Large intestine (tissue), 3 donors: ENCODE measurements at regions not wholly inside any gene's neighbourhood (a gene's known extent, or its start where the extent isn't known, plus 50 kb on each side); places are given as distances from the start of the nearest gene placed in this dataset.

Experiments used
- DNase-seq, 2 donors: peaks; one replicate each; pipeline versions ENCODE4 v3.0.0 to v3.0.0-alpha.2; 2013
- H3K27ac ChIP-seq: one replicate; pipeline ENCODE4 v1.5.1; 2013; ENCODE audit warnings: low read length
- H3K27me3 ChIP-seq: 2 replicates; pipeline ENCODE4 v1.6.1; 2013; ENCODE audit warnings: low read length; ENCODE audit not compliant: control insufficient read depth, insufficient read depth
- H3K36me3 ChIP-seq: 2 replicates; pipeline ENCODE4 v1.6.1; 2013; ENCODE audit warnings: low read length; ENCODE audit not compliant: control insufficient read depth, insufficient read depth
- H3K4me1 ChIP-seq: one replicate; pipeline ENCODE4 v1.6.1; 2013; ENCODE audit warnings: low read length; ENCODE audit not compliant: control insufficient read depth, insufficient read depth
- H3K4me3 ChIP-seq: one replicate; pipeline ENCODE4 v1.5.1; 2013; ENCODE audit warnings: low read length
- H3K9me3 ChIP-seq: one replicate; pipeline ENCODE4 v1.6.1; 2013; ENCODE audit warnings: mild to moderate bottlenecking, low read depth, low read length, moderate library complexity; ENCODE audit not compliant: control insufficient read depth
- WGBS: methylation state at CpG from one replicate; pipeline ENCODE4 v1.1.5; 2013; ENCODE audit warnings: low lambda C conversion rate; ENCODE audit not compliant: insufficient coverage; 5-methylcytosine and 5-hydroxymethylcytosine counted together

DNA sequence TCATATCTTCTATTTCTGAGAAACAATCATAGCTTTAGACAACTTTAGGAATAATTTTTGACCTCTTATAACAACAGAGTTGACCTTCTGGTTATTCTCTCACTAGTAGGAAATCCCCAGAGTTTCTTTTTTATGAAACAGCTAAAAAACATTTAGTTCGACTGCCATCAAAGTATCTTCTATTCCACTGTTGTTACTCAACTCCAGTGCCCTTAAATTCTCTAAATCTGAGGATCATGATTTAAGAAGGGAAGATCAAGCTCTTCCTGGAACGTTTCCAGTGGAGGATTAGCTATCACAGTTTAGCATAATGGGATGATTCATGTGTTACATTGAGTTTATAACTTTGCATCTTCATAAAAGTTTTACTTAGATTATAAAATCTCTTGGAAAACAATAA lies 134.9 kb upstream of the VEGFC start:
- no peaks in the 10 kb centered on the region for H3K27me3 ChIP-seq
- 60% methylated on average over 1 of the region's 2 CpGs for WGBS
- H3K9me3 ChIP-seq: no peaks in the 10 kb centered on the region
- H3K36me3 ChIP-seq: no peaks in the 10 kb centered on the region
- H3K4me1 ChIP-seq: no peaks in the 10 kb centered on the region
- no peak overlapping the region for H3K27ac ChIP-seq
- no peak for DNase-seq
- no peak overlapping the region for H3K4me3 ChIP-seq

GRCh38 chr4:176939445-176939844 lies 146.7 kb upstream of the VEGFC start:
- Histone ChIP-seq H3K27me3 (no peaks in the 10 kb centered on the region), H3K27ac (no peak overlapping the region), H3K9me3 (no peaks in the 10 kb centered on the region), H3K36me3 (no peaks in the 10 kb centered on the region), H3K4me1 (no peaks in the 10 kb centered on the region), H3K4me3 (no peak overlapping the region)
- no peak for DNase-seq
- 40% methylated on average over 1 of the region's 4 CpGs for WGBS

DNA sequence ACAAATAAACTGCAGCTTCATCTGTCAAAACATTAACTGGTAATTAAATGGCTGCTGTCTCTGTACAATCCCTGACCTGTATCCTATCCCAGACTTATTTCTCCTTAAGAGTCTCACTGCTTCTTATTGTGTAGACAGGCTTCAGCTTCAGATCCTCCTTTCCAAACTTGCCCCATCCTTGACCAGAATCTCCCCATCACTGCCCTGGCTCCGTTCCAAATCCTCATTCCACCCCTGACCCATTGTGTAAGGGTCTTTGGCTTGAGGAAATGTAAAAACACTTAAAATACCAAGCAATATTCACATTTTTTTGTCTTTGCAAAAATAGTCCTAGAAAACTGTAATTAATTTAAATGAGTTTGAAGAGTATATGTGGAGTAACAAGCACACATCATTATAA lies 152.6 kb upstream of the VEGFC start:
- WGBS: 0% methylated on average over 1 of the region's 1 CpG
- H3K4me1 ChIP-seq: no peaks in the 10 kb centered on the region
- no peak overlapping the region for H3K4me3 ChIP-seq
- H3K27me3 ChIP-seq: no peaks in the 10 kb centered on the region
- H3K36me3 ChIP-seq: no peaks in the 10 kb centered on the region
- H3K27ac ChIP-seq: no peak overlapping the region
- H3K9me3 ChIP-seq: no peaks in the 10 kb centered on the region
- DNase-seq: no peak

DNA sequence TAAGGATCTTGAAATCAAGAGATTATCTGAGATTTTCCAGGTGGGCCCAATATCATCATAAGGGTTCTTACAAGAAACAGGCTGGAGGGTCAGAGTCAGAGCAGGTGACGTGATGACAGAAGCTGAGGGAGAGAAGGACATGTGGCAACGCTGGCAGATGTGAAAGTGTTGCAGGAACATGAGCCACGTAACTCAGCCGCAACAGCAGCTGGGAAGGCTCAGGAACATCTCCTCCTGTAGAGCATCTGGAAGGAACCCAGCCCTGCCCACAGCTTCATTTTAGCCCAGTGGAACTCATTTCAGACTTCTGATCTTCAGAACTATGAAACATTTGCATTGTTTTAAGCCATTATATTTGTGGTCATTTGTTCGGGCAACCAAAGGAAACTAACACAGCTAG lies 156.3 kb upstream of the VEGFC start:
- H3K4me3 ChIP-seq: no peak overlapping the region
- WGBS: no CpG with 5 or more reads among the region's 5 CpGs
- no peaks in the 10 kb centered on the region for H3K36me3 ChIP-seq
- no peaks in the 10 kb centered on the region for H3K27me3 ChIP-seq
- no peak overlapping the region for H3K27ac ChIP-seq
- H3K9me3 ChIP-seq: no peaks in the 10 kb centered on the region
- no peak for DNase-seq
- H3K4me1 ChIP-seq: no peaks in the 10 kb centered on the region

- Histone ChIP-seq H3K9me3 (no peaks in the 10 kb centered on the region), H3K36me3 (no peaks in the 10 kb centered on the region), H3K27ac (no peak overlapping the region), H3K4me1 (no peaks in the 10 kb centered on the region), H3K4me3 (no peak overlapping the region), H3K27me3 (no peaks in the 10 kb centered on the region)
- 100% methylated on average over 1 of the region's 1 CpG for WGBS
- DNase-seq: no peak
Measured at GRCh38 chr4:176953021-176953420, 160.3 kb upstream of the VEGFC start.

GRCh38 chr4:176957353-176958118 lies 164.8 kb upstream of the VEGFC start:
- Histone ChIP-seq H3K27me3 (no peaks in the 10 kb centered on the region), H3K4me1 (no peaks in the 10 kb centered on the region), H3K27ac (no peak overlapping the region), H3K36me3 (no peaks in the 10 kb centered on the region), H3K9me3 (no peaks in the 10 kb centered on the region), H3K4me3 (no peak overlapping the region)
- WGBS: 83% methylated on average over 1 of the region's 3 CpGs
- DNase-seq: no peak

DNA sequence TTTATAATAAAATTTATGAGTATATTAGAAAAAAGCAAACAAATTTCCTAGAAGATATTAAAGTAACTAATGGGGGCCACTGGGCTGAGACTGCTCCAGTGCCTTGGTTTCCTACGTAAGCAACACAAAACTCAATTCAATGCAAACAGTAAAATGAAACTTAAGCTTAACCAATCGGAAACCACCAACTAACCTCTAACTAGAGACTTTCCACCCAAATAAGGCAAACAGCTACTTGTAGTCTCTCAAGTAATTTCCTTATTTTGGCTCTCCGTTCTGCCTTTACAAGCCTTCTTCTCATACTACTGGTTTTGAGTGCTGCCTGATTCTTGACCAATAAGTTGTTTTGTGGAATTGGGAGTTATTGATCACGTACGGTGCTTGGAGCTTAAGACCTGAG lies 167.3 kb upstream of the VEGFC start:
- no peaks in the 10 kb centered on the region for H3K27me3 ChIP-seq
- DNase-seq: no peak
- H3K4me3 ChIP-seq: no peak overlapping the region
- no peaks in the 10 kb centered on the region for H3K9me3 ChIP-seq
- H3K4me1 ChIP-seq: no peaks in the 10 kb centered on the region
- WGBS: no CpG with 5 or more reads among the region's 5 CpGs
- no peak overlapping the region for H3K27ac ChIP-seq
- no peaks in the 10 kb centered on the region for H3K36me3 ChIP-seq

- H3K4me1 ChIP-seq: no peaks in the 10 kb centered on the region
- no peak for DNase-seq
- 75% methylated on average over 1 of the region's 2 CpGs for WGBS
Measured at GRCh38 chr4:176963121-176963520, 170.4 kb upstream of the VEGFC start.

GRCh38 chr4:176964116-176964691 lies 171.5 kb upstream of the VEGFC start:
- Histone ChIP-seq H3K4me1 (no peaks in the 10 kb centered on the region), H3K9me3 (no peaks in the 10 kb centered on the region), H3K4me3 (no peak overlapping the region), H3K27me3 (no peaks in the 10 kb centered on the region), H3K36me3 (no peaks in the 10 kb centered on the region), H3K27ac (no peak overlapping the region)
- 80% methylated on average over 1 of the region's 3 CpGs for WGBS
- no peak for DNase-seq

More at GRCh38 chr4:176963121-176963520, 170.4 kb upstream of the VEGFC start:
- Histone ChIP-seq H3K27ac (no peak overlapping the region), H3K36me3 (no peaks in the 10 kb centered on the region), H3K4me3 (no peak overlapping the region), H3K27me3 (no peaks in the 10 kb centered on the region), H3K9me3 (no peaks in the 10 kb centered on the region)

- Histone ChIP-seq H3K36me3 (no peaks in the 10 kb centered on the region), H3K4me3 (no peak overlapping the region), H3K9me3 (no peaks in the 10 kb centered on the region), H3K27me3 (no peaks in the 10 kb centered on the region), H3K4me1 (no peaks in the 10 kb centered on the region), H3K27ac (no peak overlapping the region)
- no CpG with 5 or more reads among the region's 3 CpGs for WGBS
- DNase-seq: no peak
Measured at GRCh38 chr4:176967586-176967985, 174.9 kb upstream of the VEGFC start.

GRCh38 chr4:176968094-176968493 lies 175.4 kb upstream of the VEGFC start:
- no CpG with 5 or more reads among the region's 1 CpG for WGBS
- no peaks in the 10 kb centered on the region for H3K4me1 ChIP-seq

More at GRCh38 chr4:176968094-176968493, 175.4 kb upstream of the VEGFC start:
- no peaks in the 10 kb centered on the region for H3K9me3 ChIP-seq
- no peak for DNase-seq
- no peaks in the 10 kb centered on the region for H3K36me3 ChIP-seq
- no peaks in the 10 kb centered on the region for H3K27me3 ChIP-seq
- no peak overlapping the region for H3K4me3 ChIP-seq
- no peak overlapping the region for H3K27ac ChIP-seq
